OCI-LY3 (cell line): ENCODE measurements at regions not wholly inside any gene's neighbourhood (a gene's known extent, or its start where the extent isn't known, plus 50 kb on each side); places are given as distances from the start of the nearest gene placed in this dataset.
"Not testable (repeated sequence)": the region's sequence is repeated elsewhere in the genome, so short reads cannot be mapped to it uniquely, and the experiment has no call there.

Source experiments
- H2AFZ ChIP-seq: fragments of 200-600, 300-600 bp; shearing (Covaris generic); 2 replicates; pipeline ENCODE4 v1.6.0; 2014; ENCODE audit warnings: antibody characterized with exemption, low read depth, low read length
- H3K27ac ChIP-seq: fragments of 200-600, 300-600 bp; sonication (generic); 2 replicates; pipeline ENCODE4 v1.5.1; 2014; ENCODE audit warnings: mild to moderate bottlenecking, low read length, moderate library complexity, mixed read lengths
- H3K27me3 ChIP-seq: fragments of 200-600, 300-600 bp; sonication (generic); 2 replicates; pipeline ENCODE4 v1.6.1; 2014; ENCODE audit warnings: low read depth, low read length, mixed read lengths
- H3K36me3 ChIP-seq: fragments of 200-600, 300-600 bp; sonication (generic); replicated peaks from 2 replicates; pipeline ENCODE3; 2014; ENCODE audit warnings: low read depth, low read length, mixed read lengths
- H3K4me1 ChIP-seq: fragments of 300-600, 200-600 bp; sonication (generic); 2 replicates; pipeline ENCODE4 v1.6.1; 2014; ENCODE audit warnings: low read length, mixed read lengths
- H3K4me2 ChIP-seq: fragments of 200-600, 300-600 bp; sonication (generic); 2 replicates; pipeline ENCODE4 v1.6.1; 2014; ENCODE audit warnings: low read length, mixed read lengths
- H3K4me3 ChIP-seq: fragments of 300-600, 200-600 bp; sonication (generic); 2 replicates; pipeline ENCODE4 v1.5.1; 2014; ENCODE audit warnings: antibody characterized with exemption, mild to moderate bottlenecking, low read length, moderate library complexity
- H3K79me2 ChIP-seq: fragments of 300-600, 200-600 bp; shearing (Covaris generic); 2 replicates; pipeline ENCODE4 v1.6.1; 2014; ENCODE audit warnings: mild to moderate bottlenecking, low read length, mixed read lengths
- H3K9ac ChIP-seq: fragments of 300-600, 200-600 bp; shearing (Covaris generic); 2 replicates; pipeline ENCODE4 v1.6.0; 2014; ENCODE audit warnings: mild to moderate bottlenecking, low read length, moderate library complexity
- H3K9me3 ChIP-seq: fragments of 200-600, 300-600 bp; shearing (Covaris generic); 2 replicates; pipeline ENCODE4 v1.6.1; 2014; ENCODE audit warnings: low read length, mixed read lengths; ENCODE audit not compliant: insufficient read depth
- H4K20me1 ChIP-seq: fragments of 200-600, 300-600 bp; sonication (generic); 2 replicates; pipeline ENCODE4 v1.6.1; 2016; ENCODE audit warnings: low read length, mixed read lengths; ENCODE audit not compliant: insufficient read depth
- EZH2phosphoT487 ChIP-seq: fragments of 200-600 bp; shearing (Covaris generic); IDR thresholded peaks from 2 replicates; pipeline ENCODE4 v1.6.1; 2018; ENCODE audit warnings: antibody characterized with exemption, mixed run types, low read depth
- TF ChIP-seq, protein P1 (sequence below): fragments of 200-600, 300-600 bp; sonication (generic); IDR thresholded peaks from 2 replicates; pipeline ENCODE4 v1.5.1; 2014; ENCODE audit warnings: antibody characterized with exemption, low read length, low read depth

GRCh38 chr2:147416099-147416498 lies 428.7 kb upstream of the ACVR2A start:
- Histone ChIP-seq H4K20me1 (no peaks in the 10 kb centered on the region), H3K27me3 (no peaks in the 10 kb centered on the region), H3K27ac (no peak overlapping the region), H3K9me3 (no peaks in the 10 kb centered on the region), H3K4me2 (peak overlapping the region; percentile 47), H3K79me2 (no peaks in the 10 kb centered on the region), H3K4me3 (0 out of 2 replicates have a peak overlapping the region, but pooled peaks have one; percentile 0), H3K36me3 (no peaks in the 10 kb centered on the region), H3K9ac (no peak overlapping the region), H3K4me1 (peaks cover 26% of the 10 kb centered on the region), H2AFZ (peak overlapping the region; percentile 36; the same call in 1 of the 2 replicates)
- no peak for TF ChIP-seq EZH2phosphoT487
- TF ChIP-seq, protein P1, sequence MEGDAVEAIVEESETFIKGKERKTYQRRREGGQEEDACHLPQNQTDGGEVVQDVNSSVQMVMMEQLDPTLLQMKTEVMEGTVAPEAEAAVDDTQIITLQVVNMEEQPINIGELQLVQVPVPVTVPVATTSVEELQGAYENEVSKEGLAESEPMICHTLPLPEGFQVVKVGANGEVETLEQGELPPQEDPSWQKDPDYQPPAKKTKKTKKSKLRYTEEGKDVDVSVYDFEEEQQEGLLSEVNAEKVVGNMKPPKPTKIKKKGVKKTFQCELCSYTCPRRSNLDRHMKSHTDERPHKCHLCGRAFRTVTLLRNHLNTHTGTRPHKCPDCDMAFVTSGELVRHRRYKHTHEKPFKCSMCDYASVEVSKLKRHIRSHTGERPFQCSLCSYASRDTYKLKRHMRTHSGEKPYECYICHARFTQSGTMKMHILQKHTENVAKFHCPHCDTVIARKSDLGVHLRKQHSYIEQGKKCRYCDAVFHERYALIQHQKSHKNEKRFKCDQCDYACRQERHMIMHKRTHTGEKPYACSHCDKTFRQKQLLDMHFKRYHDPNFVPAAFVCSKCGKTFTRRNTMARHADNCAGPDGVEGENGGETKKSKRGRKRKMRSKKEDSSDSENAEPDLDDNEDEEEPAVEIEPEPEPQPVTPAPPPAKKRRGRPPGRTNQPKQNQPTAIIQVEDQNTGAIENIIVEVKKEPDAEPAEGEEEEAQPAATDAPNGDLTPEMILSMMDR = no peak

GRCh38 chr2:147414656-147415055 lies 430.2 kb upstream of the ACVR2A start:
- peak overlapping the region; percentile 18; the same call in 1 of the 2 replicates for H2AFZ ChIP-seq
- H3K9ac ChIP-seq, H4K20me1 ChIP-seq, H3K27ac ChIP-seq, H3K4me2 ChIP-seq, H3K9me3 ChIP-seq, H3K36me3 ChIP-seq, H3K27me3 ChIP-seq, H3K4me3 ChIP-seq, H3K79me2 ChIP-seq: not testable (repeated sequence)
- H3K4me1 ChIP-seq = peaks cover 26% of the 10 kb centered on the region

- no peak overlapping the region for H3K27ac ChIP-seq
- no peaks in the 10 kb centered on the region for H3K4me1 ChIP-seq
- no peak overlapping the region for H2AFZ ChIP-seq
- no peak overlapping the region for H3K4me3 ChIP-seq
- no peaks in the 10 kb centered on the region for H3K27me3 ChIP-seq
- H4K20me1 ChIP-seq = no peaks in the 10 kb centered on the region
- 0 out of 2 replicates have a peak, but pooled peaks cover 6% of the 10 kb centered on the region for H3K9me3 ChIP-seq
- no peak overlapping the region for H3K4me2 ChIP-seq
- no peak overlapping the region for H3K9ac ChIP-seq
- TF ChIP-seq EZH2phosphoT487 = no peak
- TF ChIP-seq, protein P1 = no peak
- H3K79me2 ChIP-seq = no peaks in the 10 kb centered on the region
- H3K36me3 ChIP-seq = no peaks in the 10 kb centered on the region
Measured at GRCh38 chr2:147408357-147408756, 436.5 kb upstream of the ACVR2A start.

DNA sequence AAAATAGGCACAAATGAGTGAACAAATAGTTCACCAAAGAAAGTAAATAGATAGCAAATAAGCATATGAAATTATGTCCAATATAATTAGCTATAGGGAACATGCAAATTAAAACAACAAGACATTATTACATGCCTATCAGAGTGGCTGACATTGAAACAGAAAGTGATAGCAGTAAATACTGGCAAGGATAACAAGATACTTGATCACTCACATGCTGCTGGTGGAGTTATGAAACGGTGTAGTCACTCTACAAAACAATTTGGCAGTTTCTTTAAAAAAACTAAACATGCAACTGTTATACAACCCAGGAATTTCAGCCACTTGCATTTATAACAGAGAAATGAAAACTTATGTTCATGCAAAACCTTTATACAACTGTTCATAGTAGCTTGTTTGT lies 439.2 kb upstream of the ACVR2A start:
- Histone ChIP-seq H3K9me3 (0 out of 2 replicates have a peak, but pooled peaks cover 6% of the 10 kb centered on the region), H3K79me2 (no peaks in the 10 kb centered on the region), H4K20me1 (no peaks in the 10 kb centered on the region), H3K27ac (no peak overlapping the region), H3K36me3 (no peaks in the 10 kb centered on the region), H3K4me1 (peaks cover 17% of the 10 kb centered on the region), H2AFZ (no peak overlapping the region), H3K4me2 (no peak overlapping the region), H3K27me3 (no peaks in the 10 kb centered on the region), H3K9ac (no peak overlapping the region), H3K4me3 (no peak overlapping the region)
- no peak for TF ChIP-seq EZH2phosphoT487
- TF ChIP-seq, protein P1 = no peak

- Histone ChIP-seq H2AFZ (no peak overlapping the region), H3K27ac (no peak overlapping the region), H4K20me1 (no peaks in the 10 kb centered on the region), H3K4me3 (no peak overlapping the region), H3K9me3 (0 out of 2 replicates have a peak, but pooled peaks cover 2% of the 10 kb centered on the region), H3K9ac (no peak overlapping the region), H3K4me1 (peaks cover 21% of the 10 kb centered on the region), H3K79me2 (no peaks in the 10 kb centered on the region), H3K4me2 (no peak overlapping the region), H3K36me3 (no peaks in the 10 kb centered on the region), H3K27me3 (no peaks in the 10 kb centered on the region)
- TF ChIP-seq EZH2phosphoT487 = no peak
- TF ChIP-seq, protein P1 = no peak
Measured at GRCh38 chr2:147398996-147399395, 445.8 kb upstream of the ACVR2A start.
